Large intestine (tissue), 3 donors: ENCODE measurements at regions not wholly inside any gene's neighbourhood (a gene's known extent, or its start where the extent isn't known, plus 50 kb on each side); places are given as distances from the start of the nearest gene placed in this dataset.

Source experiments
- DNase-seq, 2 donors: peaks; one replicate each; pipeline versions ENCODE4 v3.0.0 to v3.0.0-alpha.2; 2013
- H3K27ac ChIP-seq: one replicate; pipeline ENCODE4 v1.5.1; 2013; ENCODE audit warnings: low read length
- H3K27me3 ChIP-seq: 2 replicates; pipeline ENCODE4 v1.6.1; 2013; ENCODE audit warnings: low read length; ENCODE audit not compliant: control insufficient read depth, insufficient read depth
- H3K36me3 ChIP-seq: 2 replicates; pipeline ENCODE4 v1.6.1; 2013; ENCODE audit warnings: low read length; ENCODE audit not compliant: control insufficient read depth, insufficient read depth
- H3K4me1 ChIP-seq: one replicate; pipeline ENCODE4 v1.6.1; 2013; ENCODE audit warnings: low read length; ENCODE audit not compliant: control insufficient read depth, insufficient read depth
- H3K4me3 ChIP-seq: one replicate; pipeline ENCODE4 v1.5.1; 2013; ENCODE audit warnings: low read length
- H3K9me3 ChIP-seq: one replicate; pipeline ENCODE4 v1.6.1; 2013; ENCODE audit warnings: mild to moderate bottlenecking, low read depth, low read length, moderate library complexity; ENCODE audit not compliant: control insufficient read depth
- WGBS: methylation state at CpG from one replicate; pipeline ENCODE4 v1.1.5; 2013; ENCODE audit warnings: low lambda C conversion rate; ENCODE audit not compliant: insufficient coverage; 5-methylcytosine and 5-hydroxymethylcytosine counted together

GRCh38 chr5:2005101-2006041, 122.6 kb upstream of the IRX4 start:
- Histone ChIP-seq H3K4me1 (no peaks in the 10 kb centered on the region), H3K36me3 (no peaks in the 10 kb centered on the region), H3K27ac (no peak overlapping the region), H3K4me3 (no peak overlapping the region), H3K27me3 (peaks cover 14% of the 10 kb centered on the region), H3K9me3 (no peaks in the 10 kb centered on the region)
- DNase-seq, result no peak
- no CpG with 5 or more reads among the region's 35 CpGs for WGBS

- H3K27me3 ChIP-seq, result peaks cover 10% of the 10 kb centered on the region
Observed at GRCh38 chr5:2003690-2004365, 121.1 kb upstream of the IRX4 start.

GRCh38 chr5:2003206-2003605, 120.5 kb upstream of the IRX4 start:
- Histone ChIP-seq H3K27ac (no peak overlapping the region), H3K9me3 (no peaks in the 10 kb centered on the region), H3K4me3 (no peak overlapping the region), H3K36me3 (no peaks in the 10 kb centered on the region), H3K27me3 (peaks cover 8% of the 10 kb centered on the region), H3K4me1 (no peaks in the 10 kb centered on the region)
- no peak for DNase-seq
- no CpG with 5 or more reads among the region's 10 CpGs for WGBS

More at GRCh38 chr5:2003690-2004365, 121.1 kb upstream of the IRX4 start:
- Histone ChIP-seq H3K4me3 (no peak overlapping the region), H3K36me3 (no peaks in the 10 kb centered on the region), H3K9me3 (no peaks in the 10 kb centered on the region), H3K27ac (no peak overlapping the region), H3K4me1 (no peaks in the 10 kb centered on the region)
- DNase-seq, result no peak
- WGBS, result no CpG with 5 or more reads among the region's 20 CpGs

- Histone ChIP-seq H3K36me3 (no peaks in the 10 kb centered on the region), H3K27ac (no peak overlapping the region), H3K4me1 (no peaks in the 10 kb centered on the region), H3K9me3 (no peaks in the 10 kb centered on the region), H3K27me3 (peaks cover 8% of the 10 kb centered on the region), H3K4me3 (no peak overlapping the region)
- no CpG with 5 or more reads among the region's 12 CpGs for WGBS
- no peak for DNase-seq
Observed at GRCh38 chr5:2001300-2001699, 118.6 kb upstream of the IRX4 start.

- Histone ChIP-seq H3K9me3 (no peaks in the 10 kb centered on the region), H3K27me3 (peaks cover 5% of the 10 kb centered on the region), H3K27ac (no peak overlapping the region), H3K36me3 (no peaks in the 10 kb centered on the region), H3K4me3 (no peak overlapping the region), H3K4me1 (no peaks in the 10 kb centered on the region)
- DNase-seq, result no peak
- no CpG with 5 or more reads among the region's 12 CpGs for WGBS
Observed at GRCh38 chr5:2000591-2000990, 117.9 kb upstream of the IRX4 start.

DNA sequence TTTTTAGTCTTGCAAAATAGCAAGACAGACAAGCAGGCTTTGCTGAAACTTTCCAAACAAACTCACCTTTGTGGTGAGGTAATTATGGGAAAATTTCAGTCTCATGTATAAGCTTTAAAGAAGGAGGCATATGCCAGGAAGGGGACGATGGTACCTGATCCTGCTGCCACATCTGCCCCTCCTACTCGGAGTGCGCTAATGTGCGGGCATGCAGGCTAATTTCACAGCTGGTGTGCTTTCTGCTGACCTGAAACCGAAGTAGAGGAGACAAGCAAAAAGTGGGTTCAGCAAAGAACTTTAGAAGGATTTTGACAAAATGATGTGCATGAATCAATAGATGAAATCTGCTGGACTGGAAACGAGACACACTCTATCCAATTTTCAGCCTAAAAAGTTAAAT, 117.1 kb upstream of the IRX4 start:
- Histone ChIP-seq H3K4me1 (no peaks in the 10 kb centered on the region), H3K36me3 (no peaks in the 10 kb centered on the region), H3K27ac (no peak overlapping the region), H3K4me3 (no peak overlapping the region), H3K9me3 (no peaks in the 10 kb centered on the region), H3K27me3 (peaks cover 5% of the 10 kb centered on the region)
- 90% methylated on average over 1 of the region's 6 CpGs for whole genome bisulfite sequencing
- DNase-seq, result no peak

- Histone ChIP-seq H3K27me3 (peaks cover 5% of the 10 kb centered on the region), H3K36me3 (no peaks in the 10 kb centered on the region), H3K4me1 (no peaks in the 10 kb centered on the region), H3K9me3 (no peaks in the 10 kb centered on the region), H3K4me3 (no peak overlapping the region), H3K27ac (no peak overlapping the region)
- 100% methylated on average over 1 of the region's 4 CpGs for WGBS
- no peak for DNase-seq
Observed at GRCh38 chr5:1998716-1999317, 116.1 kb upstream of the IRX4 start.

GRCh38 chr5:1998348-1998669, 115.6 kb upstream of the IRX4 start:
- Histone ChIP-seq H3K4me1 (no peaks in the 10 kb centered on the region), H3K27ac (no peak overlapping the region), H3K27me3 (peaks cover 5% of the 10 kb centered on the region), H3K4me3 (no peak overlapping the region), H3K36me3 (no peaks in the 10 kb centered on the region), H3K9me3 (no peaks in the 10 kb centered on the region)
- no CpG with 5 or more reads among the region's 1 CpG for WGBS
- no peak for DNase-seq

DNA sequence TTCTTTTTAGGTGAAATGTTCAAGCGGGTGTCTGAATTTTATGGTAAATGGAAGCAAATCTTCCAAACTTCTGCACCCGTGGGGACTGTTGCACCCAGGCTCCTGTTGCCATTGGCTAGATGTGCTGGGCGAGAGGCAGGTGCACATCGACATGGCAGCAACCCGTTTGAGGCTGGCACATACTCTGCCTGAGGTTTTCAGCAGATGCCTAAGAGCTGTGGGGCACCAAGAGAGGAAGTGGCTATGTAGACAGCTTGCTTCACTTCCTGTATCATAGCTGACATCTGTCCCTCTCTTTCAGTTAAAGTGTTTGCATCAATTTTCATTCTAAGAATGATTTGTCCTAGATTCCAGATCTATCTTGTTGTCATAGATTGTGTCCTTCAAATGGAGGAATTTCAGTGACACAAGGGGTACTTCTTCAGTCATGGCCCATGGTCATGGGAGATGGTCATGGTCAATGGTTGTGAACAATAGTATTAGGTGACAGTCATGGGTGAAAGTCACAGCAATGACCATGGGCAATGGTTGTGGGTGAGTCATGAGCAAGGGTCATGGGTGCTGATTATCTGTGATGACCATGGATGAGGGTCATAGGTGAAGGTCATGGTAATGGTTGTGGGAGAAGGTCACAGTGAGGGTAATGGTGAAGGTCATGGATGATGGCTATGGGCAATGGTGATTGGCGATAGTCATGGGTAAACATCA, 115.1 kb upstream of the IRX4 start:
- Histone ChIP-seq H3K9me3 (no peaks in the 10 kb centered on the region), H3K27me3 (peaks cover 5% of the 10 kb centered on the region), H3K4me1 (no peaks in the 10 kb centered on the region), H3K27ac (no peak overlapping the region), H3K36me3 (no peaks in the 10 kb centered on the region), H3K4me3 (no peak overlapping the region)
- WGBS, result no CpG with 5 or more reads among the region's 6 CpGs
- no peak for DNase-seq

GRCh38 chr5:1995491-1995890, 112.8 kb upstream of the IRX4 start:
- H3K27me3 ChIP-seq, result no peaks in the 10 kb centered on the region
- H3K4me3 ChIP-seq, result no peak overlapping the region
- no peak for DNase-seq
- WGBS, result no CpG with 5 or more reads among the region's 5 CpGs
- no peak overlapping the region for H3K27ac ChIP-seq
- H3K9me3 ChIP-seq, result no peaks in the 10 kb centered on the region
- H3K36me3 ChIP-seq, result no peaks in the 10 kb centered on the region
- H3K4me1 ChIP-seq, result no peaks in the 10 kb centered on the region
